T follicular helper cell (primary cell): ENCODE measurements at regions not wholly inside any gene's neighbourhood (a gene's known extent, or its start where the extent isn't known, plus 50 kb on each side); places are given as distances from the start of the nearest gene placed in this dataset.

ENCODE experiments used
- DNase-seq: peaks from one replicate; pipeline ENCODE4 v3.0.0-alpha.2; 2020; ENCODE audit warnings: low read depth

DNA sequence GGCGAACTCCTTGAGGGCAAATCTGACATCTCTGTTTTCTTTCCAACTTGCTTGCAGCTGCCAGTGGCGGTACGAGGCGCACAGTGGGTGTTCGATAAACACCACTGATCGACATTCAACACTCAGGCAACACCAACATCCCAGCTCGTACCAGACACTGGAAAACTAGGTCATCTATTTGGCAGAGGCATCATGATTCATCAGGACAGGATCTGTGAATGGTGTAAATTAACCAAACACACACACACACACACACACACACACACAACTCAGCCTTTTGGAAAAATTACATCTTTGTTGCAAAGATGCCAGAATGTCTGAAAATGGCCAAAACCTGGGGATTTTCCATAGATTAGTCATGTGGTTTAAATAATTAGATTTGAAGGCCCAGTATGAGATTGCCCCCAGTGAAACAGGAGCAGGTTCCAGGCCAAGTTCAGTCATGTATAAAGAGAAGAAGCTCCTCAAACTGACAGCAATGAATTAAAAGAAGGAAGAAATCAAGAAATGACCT, 150.5 kb upstream of the NCKAP5 start:
- no peak for DNase-seq

GRCh38 chr2:133720429-133720828, 152.2 kb upstream of the NCKAP5 start:
- DNase-seq: no peak

DNA sequence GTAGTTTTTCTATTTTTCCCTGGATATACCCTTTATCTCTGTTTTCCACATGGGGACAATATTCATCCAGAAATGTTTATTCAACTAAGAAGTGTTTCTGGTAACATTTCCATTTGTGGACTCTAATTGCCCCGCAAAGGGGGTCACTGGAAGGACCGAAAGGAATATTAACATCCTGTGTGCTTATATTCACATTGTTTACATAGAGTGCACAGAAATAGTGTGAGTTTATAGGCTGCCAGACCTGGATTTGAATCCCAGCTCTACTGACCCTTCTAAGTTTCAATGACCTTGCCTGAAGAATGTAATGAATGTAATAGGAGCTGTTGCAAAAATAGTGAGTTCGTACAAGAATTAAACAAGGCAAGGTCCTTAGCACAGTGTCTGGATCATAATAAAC, 152.9 kb upstream of the NCKAP5 start:
- DNase-seq: no peak

DNA sequence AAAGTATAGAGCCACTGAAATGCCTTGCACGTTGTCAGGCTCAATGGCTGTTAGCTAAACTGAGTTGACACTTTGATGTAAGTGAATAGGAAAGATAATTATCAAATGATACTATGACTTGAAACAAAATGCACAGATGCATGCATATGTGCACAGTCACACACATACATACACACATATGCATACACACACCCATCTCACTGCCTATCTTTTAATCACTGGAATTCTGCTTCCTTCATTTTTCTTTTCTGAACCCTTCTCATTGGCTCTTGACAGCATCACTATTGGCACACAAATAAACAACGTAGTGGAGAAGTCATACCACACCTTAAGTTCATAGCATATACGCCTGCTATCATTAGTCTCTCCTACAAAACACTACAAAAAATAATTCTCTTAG, 154.9 kb upstream of the NCKAP5 start:
- no peak for DNase-seq

GRCh38 chr2:133726973-133727372, 158.7 kb upstream of the NCKAP5 start:
- no peak for DNase-seq

DNA sequence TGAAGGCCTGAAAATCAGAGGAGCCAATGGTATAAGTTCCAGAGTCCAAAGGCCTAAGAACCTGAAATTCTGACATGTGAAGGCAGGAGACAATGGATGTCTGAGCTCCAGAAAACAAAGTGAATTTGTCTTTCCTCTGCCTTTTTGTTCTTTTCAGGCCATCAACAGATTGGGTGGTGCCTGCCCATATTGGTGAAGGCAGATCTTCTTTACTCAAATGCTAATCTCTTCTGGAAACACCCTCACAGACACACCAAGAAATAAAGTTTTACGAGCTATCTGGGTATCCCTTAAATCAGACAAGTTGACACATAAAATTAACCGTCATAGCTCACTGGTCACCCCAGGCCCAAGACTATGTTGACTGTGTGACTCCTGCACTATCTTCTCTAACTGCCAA, 163.8 kb upstream of the NCKAP5 start:
- no peak for DNase-seq

DNA sequence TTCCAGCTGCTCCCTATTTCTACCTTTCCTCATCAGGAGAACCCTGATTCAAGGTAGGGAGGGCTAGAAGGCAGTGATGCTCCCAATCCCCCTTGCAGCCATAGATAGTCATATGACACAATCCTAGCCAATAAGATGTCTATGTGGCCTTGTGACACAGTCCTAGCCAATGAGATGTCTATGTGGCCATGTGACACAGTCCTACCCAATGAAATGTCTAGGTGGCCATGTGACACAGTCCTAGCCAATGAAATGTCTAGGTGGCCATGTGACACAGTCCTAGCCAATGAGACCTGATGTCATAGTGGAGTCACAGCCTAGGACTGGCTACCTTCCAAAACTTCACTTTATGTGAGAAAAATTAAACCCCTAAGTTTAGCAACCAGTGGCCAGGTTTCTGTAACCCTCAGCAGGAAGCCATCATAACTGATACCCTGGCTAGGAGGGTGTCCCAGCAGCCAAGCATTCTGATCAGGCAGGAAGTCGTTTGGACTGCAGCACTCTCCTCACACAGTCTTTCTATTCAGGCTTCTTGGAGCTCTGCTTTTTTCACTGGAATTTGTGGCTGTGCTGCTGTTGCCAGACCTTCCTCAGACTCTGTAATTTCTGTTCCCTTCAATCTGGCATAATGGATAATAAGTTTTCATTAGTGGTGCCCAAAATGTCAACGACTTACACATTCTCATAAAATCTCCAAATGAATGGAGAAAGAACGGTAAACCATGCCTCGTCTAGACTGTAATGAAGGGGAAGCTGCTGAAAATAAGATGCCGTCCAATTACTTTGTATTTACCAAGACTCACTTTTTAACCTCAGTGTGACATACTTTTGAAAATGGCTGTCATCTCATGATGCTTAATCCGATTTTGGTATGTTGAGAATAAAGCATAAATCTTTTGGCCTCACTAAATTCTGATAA, 165.0 kb upstream of the NCKAP5 start:
- DNase-seq: no peak

- DNase-seq: no peak
These were observed 165.6 kb upstream of the NCKAP5 start for GRCh38 chr2:133733901-133734255.

- DNase-seq: no peak
These were observed 166.6 kb upstream of the NCKAP5 start for GRCh38 chr2:133734716-133735495.

- DNase-seq: no peak
These were observed 168.4 kb upstream of the NCKAP5 start for GRCh38 chr2:133736674-133737073.

GRCh38 chr2:133737242-133737993, 169.2 kb upstream of the NCKAP5 start:
- no peak for DNase-seq

DNA sequence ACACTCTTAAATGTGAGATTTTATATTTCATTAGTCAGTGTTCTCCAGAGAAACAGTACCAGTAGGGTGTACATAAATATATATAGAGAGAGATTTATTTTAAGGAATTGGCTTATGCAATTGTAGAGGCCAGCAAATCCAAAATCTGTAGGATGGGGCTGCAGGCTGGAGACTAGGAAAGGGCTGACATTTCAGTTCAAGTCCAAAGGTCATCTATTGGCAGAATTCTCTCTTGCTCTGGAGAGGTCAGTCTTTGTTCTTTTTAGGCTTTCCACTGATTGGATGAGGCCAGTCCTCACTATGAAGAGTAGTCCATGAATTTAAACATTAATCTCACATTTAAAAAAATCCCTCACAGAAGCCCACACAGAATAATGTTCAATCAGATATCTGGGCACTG, 170.8 kb upstream of the NCKAP5 start:
- DNase-seq: no peak

DNA sequence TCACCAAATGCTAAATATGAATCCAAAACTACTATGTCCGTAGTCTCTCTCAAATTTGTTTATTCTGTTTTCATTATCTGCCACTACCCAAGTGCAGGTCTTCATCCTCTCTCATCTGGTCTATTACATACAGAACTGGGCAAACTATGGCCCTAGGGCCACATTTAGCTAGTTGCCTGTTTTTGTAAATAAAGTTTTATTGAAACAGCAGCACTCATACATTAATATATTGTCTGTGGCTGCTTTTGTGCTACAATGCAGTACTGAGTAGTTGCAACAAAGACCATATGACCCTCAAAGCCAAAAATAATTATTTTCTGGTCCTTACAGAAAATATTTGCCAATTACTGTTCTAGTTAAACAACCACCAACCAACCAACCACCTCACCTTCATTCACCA, 172.2 kb upstream of the NCKAP5 start:
- no peak for DNase-seq

DNA sequence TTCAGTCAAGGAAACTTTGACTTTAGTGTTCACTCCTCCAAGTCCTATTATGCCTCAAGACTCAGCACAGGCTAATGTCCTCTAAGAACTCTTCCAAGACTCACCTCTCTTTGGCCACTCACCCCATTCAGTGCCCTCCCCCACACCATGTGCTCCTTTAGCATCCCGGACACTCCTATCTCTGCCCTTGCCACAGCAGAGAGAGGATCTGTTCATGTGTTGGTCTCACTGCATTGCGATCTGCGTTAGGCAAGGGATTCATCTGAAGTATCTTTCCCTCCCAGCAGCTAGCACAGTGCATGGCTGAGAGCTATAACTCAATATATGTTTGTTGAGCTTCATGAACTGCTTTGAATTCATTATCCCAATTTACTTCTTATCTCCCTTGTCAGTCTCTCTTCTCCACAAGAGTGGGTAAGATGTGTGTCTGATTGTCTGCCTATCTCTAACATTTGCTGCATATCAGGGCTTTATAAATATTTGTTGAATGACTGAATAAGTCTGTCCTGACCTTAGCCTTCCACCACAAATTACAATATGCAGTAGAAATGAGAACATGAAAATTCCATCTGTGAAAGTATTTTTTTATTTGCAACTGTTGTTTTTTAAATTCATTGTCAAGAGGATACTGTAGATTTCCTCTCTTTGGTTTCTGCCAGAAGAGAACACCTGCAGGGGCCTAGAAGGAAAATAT, 179.9 kb upstream of the NCKAP5 start:
- DNase-seq: no peak

- no peak for DNase-seq
These were observed 185.4 kb upstream of the NCKAP5 start for GRCh38 chr2:133753665-133754064.

DNA sequence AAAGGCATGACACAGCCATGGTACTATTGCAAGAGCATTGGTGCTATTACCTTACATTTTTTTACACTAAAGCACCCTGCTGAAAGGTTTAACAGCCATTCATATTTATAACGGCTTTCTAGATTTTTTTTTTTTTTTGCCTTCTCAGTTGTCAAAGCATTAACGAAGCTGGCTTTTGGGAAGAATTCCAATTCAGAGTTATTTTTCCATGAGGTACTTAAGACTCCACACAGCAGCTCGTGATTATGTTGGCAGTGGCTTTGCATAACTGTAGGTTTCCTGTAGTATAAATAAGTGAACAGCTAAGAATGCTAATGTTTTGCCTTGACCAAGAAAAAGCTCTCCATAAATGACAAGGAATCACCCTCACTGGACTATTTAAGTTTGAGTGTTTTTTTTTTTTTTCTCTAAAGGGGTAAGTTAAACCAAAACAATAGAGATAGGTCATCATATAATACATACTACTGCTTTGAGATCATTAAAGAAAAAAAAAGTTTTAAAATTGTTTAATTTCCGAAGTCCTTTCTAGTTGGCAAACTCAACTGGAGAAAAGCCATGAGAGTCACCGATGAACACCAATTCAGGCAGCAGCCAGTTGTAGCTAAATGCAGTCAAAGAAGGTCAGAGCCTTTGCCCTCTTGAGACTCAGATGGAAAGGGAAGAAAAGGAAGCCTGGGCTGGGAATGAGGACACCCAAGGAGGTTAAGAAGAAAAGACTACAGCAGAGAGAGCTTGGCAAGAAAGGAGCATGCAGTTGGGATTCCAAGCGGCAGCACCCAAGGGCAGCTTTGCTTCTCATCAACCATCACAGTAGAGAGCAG, 187.4 kb upstream of the NCKAP5 start:
- DNase-seq: no peak

- no peak for DNase-seq
These were observed 188.6 kb upstream of the NCKAP5 start for GRCh38 chr2:133756833-133757232.

- no peak for DNase-seq
These were observed 192.1 kb upstream of the NCKAP5 start for GRCh38 chr2:133760376-133760775.

- no peak for DNase-seq
These were observed 197.4 kb upstream of the NCKAP5 start for GRCh38 chr2:133765658-133766057.

GRCh38 chr2:133766164-133766832, 198.0 kb upstream of the NCKAP5 start:
- DNase-seq: no peak
